GM19238 (cell line): ENCODE measurements at regions not wholly inside any gene's neighbourhood (a gene's known extent, or its start where the extent isn't known, plus 50 kb on each side); places are given as distances from the start of the nearest gene placed in this dataset.
"Not testable (repeated sequence)": the region's sequence is repeated elsewhere in the genome, so short reads cannot be mapped to it uniquely, and the experiment has no call there.

ENCODE experiments used
- DNase-seq: peaks from one replicate; pipeline ENCODE4 v3.0.0; 2011; ENCODE audit warnings: low spot score; ENCODE audit not compliant: insufficient read length

GRCh38 chr12:97005174-97005573 lies 98.1 kb downstream of the NEDD1 start:
- DNase-seq: no peak

DNA sequence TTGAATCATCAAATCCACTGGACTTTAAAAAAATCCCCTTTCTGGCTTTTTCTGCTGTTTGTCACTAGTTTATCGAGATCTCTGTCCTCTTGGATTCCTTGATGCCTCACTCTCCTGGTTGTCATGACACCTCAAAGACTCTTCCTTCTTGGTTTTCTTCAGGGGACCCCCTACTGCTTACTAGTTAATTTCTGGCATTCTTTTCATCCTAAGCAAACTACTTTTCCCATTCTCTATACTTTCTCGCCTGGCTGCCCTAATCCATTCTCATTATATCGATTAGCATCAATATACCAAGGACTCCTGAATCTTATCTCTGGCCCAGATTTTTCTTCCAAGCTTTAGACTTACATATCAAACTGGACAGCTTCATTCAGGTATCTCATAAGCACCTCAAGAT lies 98.6 kb downstream of the NEDD1 start:
- no peak for DNase-seq

GRCh38 chr12:97006585-97006984 lies 99.5 kb downstream of the NEDD1 start:
- no peak for DNase-seq

DNA sequence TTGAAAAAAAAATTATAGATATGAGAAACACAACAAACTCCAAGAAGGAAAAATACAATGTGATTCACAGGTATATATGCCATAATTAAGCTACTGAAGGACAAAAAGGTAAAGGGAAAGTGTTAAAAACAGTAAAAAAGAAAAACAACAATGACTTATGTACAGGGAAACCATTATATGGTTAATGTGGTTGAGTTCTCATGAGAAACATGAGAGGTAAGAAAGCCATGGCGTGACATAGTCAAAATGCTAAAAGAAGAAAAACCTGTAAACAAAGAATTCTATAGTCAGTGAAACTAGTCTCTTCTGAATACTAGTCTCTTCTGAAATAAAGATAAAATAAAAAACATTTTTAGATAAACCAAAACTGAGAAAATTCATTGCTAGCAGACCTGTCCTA lies 109.1 kb downstream of the NEDD1 start:
- DNase-seq: no peak

- no peak for DNase-seq
Measured at GRCh38 chr12:97017213-97017612, 110.2 kb downstream of the NEDD1 start.

GRCh38 chr12:97022536-97023230 lies 115.6 kb downstream of the NEDD1 start:
- DNase-seq: no peak

DNA sequence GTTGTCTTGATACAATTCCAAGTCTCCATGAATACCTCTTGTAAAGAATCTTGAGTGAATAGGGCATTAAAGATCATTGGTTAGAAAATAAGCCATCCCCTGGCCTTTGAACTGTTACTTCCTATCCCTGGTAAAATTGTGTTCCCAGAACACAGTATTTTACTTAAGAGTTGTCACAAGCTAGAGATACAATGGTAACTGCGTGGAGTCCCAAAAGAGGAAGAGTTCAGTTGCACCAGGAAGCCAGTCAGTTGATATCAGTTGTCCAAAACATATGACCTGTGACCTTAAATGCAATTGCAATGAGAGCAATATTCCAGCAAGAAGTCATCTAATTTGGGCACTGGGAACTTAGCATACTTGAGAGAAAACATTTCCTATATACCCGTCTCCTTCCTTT lies 117.3 kb downstream of the NEDD1 start:
- DNase-seq: no peak

- DNase-seq: no peak
Measured at GRCh38 chr12:97026901-97027300, 119.8 kb downstream of the NEDD1 start.

- DNase-seq: no peak
Measured at GRCh38 chr12:97027482-97027881, 120.4 kb downstream of the NEDD1 start.

DNA sequence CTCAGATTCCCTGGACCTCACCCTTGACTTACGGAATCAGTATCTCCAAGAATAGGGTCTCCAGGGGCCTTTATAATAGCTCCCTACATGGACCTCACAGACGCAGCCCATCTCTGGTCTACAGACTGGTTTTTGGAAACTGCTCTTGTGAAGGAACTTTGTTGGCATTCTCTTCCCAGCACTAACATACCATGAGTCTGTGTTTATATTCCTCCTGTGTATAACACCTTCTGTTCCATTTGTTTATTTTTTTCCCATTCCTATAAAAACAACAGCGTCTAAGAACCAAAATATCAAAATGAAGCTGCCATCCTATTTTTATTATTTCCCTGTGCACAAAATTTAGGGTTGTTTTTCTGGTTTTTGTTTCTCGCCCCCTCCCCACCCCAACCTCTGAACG lies 131.1 kb downstream of the NEDD1 start:
- no peak for DNase-seq

- DNase-seq: no peak
Measured at GRCh38 chr12:97038834-97039233, 131.8 kb downstream of the NEDD1 start.

- no peak for DNase-seq
Measured at GRCh38 chr12:97046901-97047300, 139.8 kb downstream of the NEDD1 start.

DNA sequence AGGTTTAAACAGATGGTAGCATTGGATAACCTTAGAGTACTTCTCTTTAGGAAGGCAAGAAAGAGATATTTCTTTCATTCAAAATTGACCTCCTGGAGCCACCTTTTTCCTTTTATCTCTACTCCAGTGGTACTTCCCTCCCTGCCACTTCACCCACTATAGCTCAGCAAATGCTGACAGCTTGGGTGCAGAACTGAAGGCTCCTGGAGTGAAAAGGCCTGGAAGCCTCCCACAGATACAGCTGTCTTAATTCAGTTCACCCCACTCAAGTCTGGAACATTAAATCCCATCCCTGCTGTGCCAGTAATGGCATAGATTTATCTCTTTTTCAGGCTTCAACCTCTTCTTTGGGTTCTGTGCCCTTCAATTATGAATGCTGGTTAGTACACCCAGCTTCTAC lies 140.3 kb downstream of the NEDD1 start:
- DNase-seq: no peak

DNA sequence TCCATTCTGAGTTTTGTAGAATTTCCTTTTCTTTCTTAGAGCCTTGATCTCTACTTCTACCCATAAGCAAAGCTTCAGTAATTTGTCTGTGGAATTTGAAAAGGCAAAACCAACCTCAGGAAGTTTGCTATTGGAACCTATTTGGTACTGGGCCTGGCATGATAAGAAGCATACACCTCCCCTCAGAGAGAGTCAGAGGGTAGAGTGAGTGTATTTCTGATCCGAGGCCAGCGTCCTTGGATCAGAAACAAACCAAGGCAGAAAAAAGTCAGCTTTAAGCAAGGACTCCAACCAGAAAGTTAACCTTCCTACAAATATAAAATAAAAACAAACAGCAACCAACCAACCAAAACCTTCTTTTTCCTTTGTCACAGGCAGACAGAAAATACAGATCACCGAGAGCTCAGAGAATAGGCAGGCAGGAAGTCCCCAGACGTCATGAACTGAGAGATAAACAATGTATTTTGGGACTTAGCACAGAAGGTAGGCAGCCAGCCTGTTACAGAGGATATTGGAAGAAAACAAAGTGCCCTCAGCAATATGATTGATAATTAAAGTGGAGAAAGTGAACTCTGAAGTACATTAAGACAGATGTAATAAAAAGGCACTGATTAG lies 141.5 kb downstream of the NEDD1 start:
- no peak for DNase-seq

DNA sequence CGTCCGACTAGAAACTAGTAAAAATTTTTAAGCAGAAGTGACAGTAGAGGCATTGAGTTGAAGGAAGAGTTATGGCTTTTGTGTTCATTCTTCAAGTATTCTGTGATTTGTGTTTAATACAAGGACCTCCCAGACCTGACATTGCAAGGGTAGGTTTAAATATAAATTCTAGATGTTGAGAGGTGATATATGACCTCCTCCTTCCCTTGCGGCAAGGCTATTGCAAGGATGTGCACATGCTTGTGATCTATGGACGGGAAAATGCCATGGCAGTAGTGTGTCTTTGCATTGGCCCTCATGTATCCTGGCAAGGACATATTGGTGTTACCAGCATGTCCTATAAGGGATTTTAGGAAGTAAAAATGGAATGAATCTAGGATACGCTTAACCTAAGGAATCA lies 143.5 kb downstream of the NEDD1 start:
- DNase-seq: no peak

DNA sequence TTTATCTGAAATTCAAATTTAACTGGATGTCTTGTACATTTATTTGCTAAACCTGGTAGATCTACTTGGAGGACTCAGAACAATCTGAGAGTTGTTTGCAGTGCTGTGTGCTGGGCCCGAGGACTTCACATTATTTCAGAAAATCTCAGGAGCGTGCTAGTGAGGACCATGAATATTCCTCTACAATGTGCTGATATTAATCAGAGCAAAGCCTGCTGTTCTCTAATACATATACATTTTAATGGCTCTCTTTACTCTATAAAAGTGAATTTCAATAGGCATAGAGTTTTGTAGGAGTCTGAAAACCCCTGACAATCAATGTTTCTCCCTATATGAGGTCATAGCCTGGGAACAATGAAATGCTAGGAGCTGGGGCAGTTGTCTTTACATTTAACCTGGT lies 144.3 kb downstream of the NEDD1 start:
- no peak for DNase-seq

- DNase-seq: no peak
Measured at GRCh38 chr12:97061171-97061570, 154.1 kb downstream of the NEDD1 start.

GRCh38 chr12:97063292-97063935 lies 156.4 kb downstream of the NEDD1 start:
- no peak for DNase-seq

DNA sequence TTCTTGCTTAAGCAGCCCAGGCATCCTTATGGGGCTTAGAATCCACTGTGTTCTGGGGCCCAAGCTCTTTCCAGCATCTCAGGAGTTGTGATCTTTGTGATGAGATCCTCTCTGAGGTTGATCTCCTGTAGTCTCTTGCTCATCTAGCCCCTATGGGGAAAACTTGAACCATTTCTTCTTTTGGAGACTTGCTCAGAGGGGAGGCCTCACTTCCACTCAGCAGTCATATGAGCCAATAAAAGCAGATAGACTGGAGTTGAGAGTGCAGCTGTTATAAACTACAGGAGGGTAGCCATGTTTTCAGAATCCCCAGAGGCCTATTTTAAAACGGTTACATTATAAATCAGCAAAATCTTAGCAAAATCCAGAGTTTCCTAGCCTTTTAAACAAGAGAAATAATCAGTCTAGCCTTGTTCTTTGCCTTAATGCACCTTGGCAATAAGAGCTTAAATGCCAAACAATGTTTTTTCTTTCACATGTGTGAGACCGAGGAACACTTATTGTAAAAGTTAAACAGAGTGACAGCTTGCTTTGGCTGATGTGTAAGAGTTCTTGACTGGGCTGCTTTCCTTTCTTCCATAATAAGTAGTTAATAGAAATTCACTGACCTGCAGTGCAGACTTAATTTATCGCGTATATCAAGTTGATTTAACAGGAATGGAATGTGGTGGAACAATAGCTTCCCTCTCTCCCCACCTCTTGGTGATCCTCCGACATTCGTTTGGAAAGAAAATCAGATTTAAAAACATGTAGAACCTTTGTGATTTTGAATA lies 168.3 kb downstream of the NEDD1 start:
- no peak for DNase-seq

DNA sequence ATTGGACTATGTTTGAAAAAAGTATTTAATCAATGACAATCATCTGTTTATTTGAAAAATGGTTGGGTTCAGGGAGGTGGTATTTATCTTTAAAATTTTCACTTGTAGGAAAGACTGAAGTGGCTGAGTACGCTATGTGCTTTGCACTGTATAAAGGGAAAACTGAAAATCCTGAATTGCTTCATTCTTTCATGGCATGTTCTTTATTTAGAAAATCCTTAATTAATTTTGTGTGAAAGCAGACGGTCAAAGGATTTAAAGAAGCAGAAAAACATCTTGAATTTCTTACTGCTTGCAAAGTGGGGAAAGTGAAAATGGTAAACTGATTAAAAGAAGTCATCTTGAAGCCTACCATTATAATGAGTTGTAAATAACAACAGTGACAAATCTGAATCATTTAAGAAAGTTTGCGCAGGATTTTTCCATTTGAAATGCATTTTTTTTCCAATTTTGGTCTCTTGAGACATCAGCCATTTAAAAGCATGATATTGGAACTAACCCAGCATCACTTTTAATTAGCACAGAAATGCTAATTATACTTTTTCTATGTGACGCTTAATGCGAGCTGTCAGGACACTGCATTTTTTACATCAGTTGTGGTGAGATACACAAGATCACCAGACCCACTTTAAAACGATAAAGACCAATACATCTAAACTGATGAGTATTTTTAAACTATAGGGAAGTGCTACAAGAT lies 169.0 kb downstream of the NEDD1 start:
- no peak for DNase-seq

- not testable (repeated sequence) for DNase-seq
Measured at GRCh38 chr12:97076912-97077311, 169.9 kb downstream of the NEDD1 start.

DNA sequence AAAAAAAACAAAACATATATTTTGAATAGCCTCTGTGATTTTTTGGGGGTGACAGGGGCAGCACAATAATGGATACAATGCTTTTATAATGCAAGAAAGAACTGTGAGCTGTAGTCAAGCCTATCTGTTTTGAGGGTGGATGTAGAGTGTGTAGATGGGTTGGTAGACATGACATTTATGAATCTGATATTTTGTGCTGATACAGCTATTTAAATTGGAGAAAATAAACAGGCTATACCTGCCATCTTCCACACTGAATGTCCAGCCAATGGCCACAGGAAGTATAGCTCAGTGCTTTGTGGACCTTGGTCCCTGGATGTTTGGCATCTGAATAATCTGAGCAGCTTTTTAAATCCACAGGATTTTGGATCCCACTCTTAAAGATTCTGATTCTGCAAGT lies 175.0 kb downstream of the NEDD1 start:
- DNase-seq: no peak
